CD14-positive monocyte (primary cell): ENCODE measurements at regions not wholly inside any gene's neighbourhood (a gene's known extent, or its start where the extent isn't known, plus 50 kb on each side); places are given as distances from the start of the nearest gene placed in this dataset.

Source experiments
- DNase-seq, 3 donors: peaks; one replicate each; pipeline ENCODE4 v3.0.0-alpha.2; 2011 to 2022
- H2AFZ ChIP-seq: 2 replicates; pipeline ENCODE4 v1.6.0; 2012; ENCODE audit warnings: mild to moderate bottlenecking, low read depth, low read length, inconsistent platforms; ENCODE audit not compliant: insufficient read depth, poor library complexity, severe bottlenecking
- H3K27ac ChIP-seq, 2 donors: 1 replicate in 1 of 2; 2 replicates in 1 of 2; pipeline ENCODE4 v1.5.1; 2012 to 2013; ENCODE audit warnings: low read length in 2 of 2, control low read depth in 1 of 2, inconsistent platforms in 1 of 2, low read depth in 1 of 2, mild to moderate bottlenecking in 1 of 2
- H3K27me3 ChIP-seq, 2 donors: one replicate each; pipeline versions ENCODE4 v1.6.0 to v1.6.1; 2011 to 2013; ENCODE audit warnings: low read length in 2 of 2; ENCODE audit not compliant: control insufficient read depth in 2 of 2, insufficient read depth in 2 of 2
- H3K36me3 ChIP-seq, 2 donors: replicated peaks in 1 of 2; 1 replicate in 1 of 2; 2 replicates in 1 of 2; pipeline versions ENCODE4 v1.5.1 to v1.6.1; 2012 to 2013; ENCODE audit warnings: low read length in 2 of 2, control low read depth in 1 of 2, inconsistent platforms in 1 of 2, mild to moderate bottlenecking in 1 of 2; ENCODE audit not compliant: insufficient read depth in 2 of 2, control insufficient read depth in 1 of 2
- H3K4me1 ChIP-seq, 2 donors: 1 replicate in 1 of 2; 2 replicates in 1 of 2; pipeline versions ENCODE4 v1.5.1 to v1.6.1; 2012 to 2013; ENCODE audit warnings: low read length in 2 of 2, control low read depth in 1 of 2, inconsistent platforms in 1 of 2, mild to moderate bottlenecking in 1 of 2, moderate library complexity in 1 of 2; ENCODE audit not compliant: insufficient read depth in 2 of 2, control insufficient read depth in 1 of 2
- H3K4me2 ChIP-seq: replicated peaks from 2 replicates; pipeline ENCODE3; 2012; ENCODE audit warnings: low read length, moderate library complexity, mild to moderate bottlenecking; ENCODE audit not compliant: poor library complexity, severe bottlenecking; ENCODE audit errors: extremely low read depth
- H3K4me3 ChIP-seq, 3 experiments: fragments of 200-600 bp in 1 of 3; sonication (generic) in 1 of 3; replicated peaks in 1 of 3; 1 replicate in 2 of 3; 2 replicates in 1 of 3; pipeline ENCODE4 v1.5.1; 2011 to 2013; ENCODE audit warnings: low read length in 3 of 3, mild to moderate bottlenecking in 3 of 3, control low read depth in 2 of 3, low read depth in 2 of 3, inconsistent platforms in 1 of 3, moderate library complexity in 1 of 3
- H3K79me2 ChIP-seq: 2 replicates; pipeline ENCODE4 v1.6.0; 2012; ENCODE audit warnings: mild to moderate bottlenecking, control low read depth, inconsistent platforms, low read length, moderate library complexity; ENCODE audit not compliant: insufficient read depth
- H3K9ac ChIP-seq: 2 replicates; pipeline ENCODE4 v1.6.0; 2017; ENCODE audit warnings: low read length, mild to moderate bottlenecking; ENCODE audit not compliant: insufficient read depth, poor library complexity, severe bottlenecking
- H3K9me3 ChIP-seq, 2 donors: replicated peaks in 1 of 2; 1 replicate in 1 of 2; 2 replicates in 1 of 2; pipeline versions ENCODE4 v1.5.1 to v1.6.1; 2012 to 2013; ENCODE audit warnings: low read length in 2 of 2, control low read depth in 1 of 2; ENCODE audit not compliant: control insufficient read depth in 1 of 2, insufficient read depth in 1 of 2
- H4K20me1 ChIP-seq: 2 replicates; pipeline ENCODE4 v1.6.0; 2012; ENCODE audit warnings: mild to moderate bottlenecking, low read length, control low read depth, moderate library complexity; ENCODE audit not compliant: insufficient read depth
- H3K27ac Mint-ChIP-seq, 7 donors: one replicate each; pipeline ENCODE4 v1.8.0; 2020; ENCODE audit warnings: mild to moderate bottlenecking in 7 of 7, mixed read lengths in 7 of 7, moderate library complexity in 6 of 7, inconsistent platforms in 2 of 7
- H3K27me3 Mint-ChIP-seq, 3 donors: one replicate each; pipeline ENCODE4 v1.8.0; 2021 to 2022; ENCODE audit warnings: low read depth in 3 of 3, mild to moderate bottlenecking in 3 of 3, mixed read lengths in 3 of 3, moderate library complexity in 3 of 3, inconsistent platforms in 1 of 3
- H3K36me3 Mint-ChIP-seq, 2 donors: one replicate each; pipeline ENCODE4 v1.8.0; 2020; ENCODE audit warnings: mixed read lengths in 2 of 2, inconsistent platforms in 1 of 2, mild to moderate bottlenecking in 1 of 2
- H3K4me1 Mint-ChIP-seq: one replicate; pipeline ENCODE4 v1.8.0; 2020; ENCODE audit warnings: mild to moderate bottlenecking, mixed read lengths
- H3K4me3 Mint-ChIP-seq, 2 donors: one replicate each; pipeline ENCODE4 v1.8.0; 2020; ENCODE audit warnings: mild to moderate bottlenecking in 2 of 2, mixed read lengths in 2 of 2, moderate library complexity in 1 of 2
- H3K9me3 Mint-ChIP-seq, 7 donors: one replicate each; pipeline ENCODE4 v1.8.0; 2020 to 2022; ENCODE audit warnings: mixed read lengths in 7 of 7, mild to moderate bottlenecking in 6 of 7, moderate library complexity in 6 of 7, inconsistent platforms in 2 of 7
- CTCF ChIP-seq: fragments of 200-600 bp; IDR thresholded peaks from one replicate; pipeline ENCODE4 v1.8.0; 2022; ENCODE audit warnings: antibody characterized with exemption, mild to moderate bottlenecking
- WGBS: methylation state at CpG from one replicate; pipeline ENCODE4 v1.1.5; 2013; ENCODE audit warnings: missing lambda C conversion rate; ENCODE audit not compliant: insufficient coverage; 5-methylcytosine and 5-hydroxymethylcytosine counted together
- intact Hi-C, 2 donors: fragments of 100-400 bp; cut with micrococcal nuclease; formaldehyde crosslinking; loops; one replicate each; pipeline versions ENCODE4 v1.15.0 to v1.15.1; 2023

GRCh38 chr2:120892967-120893667 is 157.4 kb downstream of the GLI2 start:
- Histone ChIP-seq H3K4me1 (no peaks in the 10 kb centered on the region), H4K20me1 (no peaks in the 10 kb centered on the region), H3K27ac (no peak overlapping the region), H2AFZ (no peak overlapping the region), H3K9ac (no peak overlapping the region), H3K36me3 (no peaks in the 10 kb centered on the region), H3K4me2 (no peak overlapping the region), H3K9me3 (no peaks in the 10 kb centered on the region), H3K27me3 (no peaks in the 10 kb centered on the region), H3K4me3 (no peak overlapping the region), H3K79me2 (no peaks in the 10 kb centered on the region)
- intact Hi-C loops: no loop called here
- no peak for TF ChIP-seq CTCF
- Mint-ChIP-seq H3K27me3 (peaks cover 0 to 4% (median under 1%) of the 10 kb centered on the region in 3 donors), H3K4me1 (no peaks in the 10 kb centered on the region), H3K9me3 (peaks cover 0 to 2% (median 0%) of the 10 kb centered on the region in 7 donors), H3K27ac (no peak overlapping the region), H3K4me3 (no peak overlapping the region), H3K36me3 (no peaks in the 10 kb centered on the region)
- WGBS: no CpG with 5 or more reads among the region's 11 CpGs
- DNase-seq: no peak

GRCh38 chr2:120893811-120894584 is 158.3 kb downstream of the GLI2 start:
- H3K27ac ChIP-seq: no peak overlapping the region
- no peak overlapping the region for H3K4me2 ChIP-seq
- TF ChIP-seq CTCF: no peak
- intact Hi-C loops: no loop called here
- H2AFZ ChIP-seq: no peak overlapping the region
- H3K36me3 Mint-ChIP-seq: no peaks in the 10 kb centered on the region
- WGBS: 97% methylated on average over 10 of the region's 18 CpGs
- no peaks in the 10 kb centered on the region for H3K27me3 ChIP-seq
- no peaks in the 10 kb centered on the region for H3K4me1 ChIP-seq
- H3K27me3 Mint-ChIP-seq: peaks cover 0 to 3% (median 0%) of the 10 kb centered on the region in 3 donors
- H3K9ac ChIP-seq: no peak overlapping the region
- H3K79me2 ChIP-seq: no peaks in the 10 kb centered on the region
- no peak for DNase-seq
- H3K4me3 ChIP-seq: no peak overlapping the region
- H3K4me1 Mint-ChIP-seq: no peaks in the 10 kb centered on the region
- H4K20me1 ChIP-seq: no peaks in the 10 kb centered on the region
- H3K9me3 ChIP-seq: no peaks in the 10 kb centered on the region
- no peak overlapping the region for H3K4me3 Mint-ChIP-seq
- no peaks in the 10 kb centered on the region for H3K36me3 ChIP-seq
- no peaks in the 10 kb centered on the region for H3K9me3 Mint-ChIP-seq
- H3K27ac Mint-ChIP-seq: no peak overlapping the region
